ENCODE measurements at regions not wholly inside any gene's neighbourhood (a gene's known extent, or its start where the extent isn't known, plus 50 kb on each side); places are given as distances from the start of the nearest gene placed in this dataset.
A peak's percentile ranks its signal among the peaks of the same experiment; 100 is the strongest.
"Not testable (repeated sequence)": the region's sequence is repeated elsewhere in the genome, so short reads cannot be mapped to it uniquely, and the experiment has no call there.

DNA sequence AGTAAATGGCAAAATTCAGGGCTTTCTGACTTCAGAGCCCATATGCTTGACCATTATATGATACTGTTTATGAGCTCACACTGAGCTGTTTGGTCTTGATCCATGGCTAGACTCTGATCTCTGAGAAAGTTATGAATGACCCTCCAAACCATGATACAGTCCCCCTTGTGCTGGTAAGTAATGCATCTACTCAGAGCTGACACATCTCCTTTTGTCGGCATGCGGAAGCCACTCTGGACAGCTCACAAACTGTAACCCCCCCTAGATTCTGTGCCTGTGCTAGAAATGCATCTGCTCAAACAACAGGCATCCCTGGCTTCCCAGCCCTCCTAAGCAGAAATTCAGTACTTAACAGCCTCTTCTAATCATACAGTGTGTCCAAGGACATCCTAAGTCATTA, 150.8 kb upstream of the RAG2 start:
- DNase-seq: peak; percentile 18

- peak; percentile 88 for DNase-seq
These were observed 149.1 kb upstream of the RAG2 start for GRCh38 chr11:36746886-36747710.

DNA sequence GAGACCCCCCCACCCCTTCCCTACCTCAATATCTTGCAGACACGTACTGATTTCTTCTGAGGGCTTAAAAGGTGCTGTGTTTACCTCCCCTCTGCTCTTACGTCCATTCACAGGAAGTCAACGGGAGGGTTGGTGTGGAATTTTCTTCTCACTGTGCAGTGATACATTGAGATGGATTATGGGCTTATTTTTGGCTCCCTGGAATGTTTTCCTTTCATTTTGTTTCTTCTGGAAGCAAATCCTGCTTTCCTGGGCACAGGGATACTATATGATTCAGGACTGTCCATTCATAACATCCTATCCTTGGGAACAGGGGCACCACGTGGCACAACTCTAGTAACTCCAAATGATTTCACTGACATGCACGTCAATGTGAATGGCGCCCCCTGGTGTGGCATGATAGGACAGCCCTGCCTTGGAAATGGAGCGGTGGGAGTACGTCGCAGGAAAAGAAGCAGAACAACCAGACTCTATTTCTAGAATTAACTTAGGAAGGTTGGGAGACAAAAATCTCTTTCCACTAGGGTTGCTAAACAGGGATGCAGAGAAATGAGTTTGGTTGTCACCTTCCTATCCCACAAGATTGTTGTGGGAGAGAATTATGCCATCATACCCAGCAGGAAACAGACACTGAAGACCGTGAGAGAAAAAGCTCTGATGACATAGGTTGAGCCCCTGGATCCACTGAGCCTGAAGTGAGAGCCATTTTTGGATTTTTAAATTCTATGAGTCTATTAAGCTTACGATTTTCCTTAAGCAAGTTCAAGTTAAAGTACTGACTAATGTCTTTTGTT, 146.5 kb upstream of the RAG2 start:
- peak; percentile 59 for DNase-seq

DNA sequence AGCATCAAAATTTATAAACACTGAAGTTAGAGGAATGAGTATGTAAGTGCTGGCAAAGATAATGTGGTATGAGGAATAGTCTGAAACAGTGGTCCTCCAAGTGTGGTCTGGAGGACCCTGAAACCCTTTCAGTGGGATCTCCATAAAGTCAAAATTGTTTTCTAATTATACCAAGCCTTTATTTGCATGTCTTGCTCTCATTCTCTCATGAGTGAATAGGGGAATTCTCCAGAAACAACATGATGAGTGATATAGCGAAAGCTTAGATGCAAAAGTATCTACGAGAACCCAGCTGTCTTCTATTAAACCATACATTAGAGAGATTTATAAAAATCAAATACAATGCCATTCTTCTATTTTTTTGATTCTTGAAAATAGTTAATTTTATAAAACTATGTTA, 145.0 kb upstream of the RAG2 start:
- no peak for DNase-seq

DNA sequence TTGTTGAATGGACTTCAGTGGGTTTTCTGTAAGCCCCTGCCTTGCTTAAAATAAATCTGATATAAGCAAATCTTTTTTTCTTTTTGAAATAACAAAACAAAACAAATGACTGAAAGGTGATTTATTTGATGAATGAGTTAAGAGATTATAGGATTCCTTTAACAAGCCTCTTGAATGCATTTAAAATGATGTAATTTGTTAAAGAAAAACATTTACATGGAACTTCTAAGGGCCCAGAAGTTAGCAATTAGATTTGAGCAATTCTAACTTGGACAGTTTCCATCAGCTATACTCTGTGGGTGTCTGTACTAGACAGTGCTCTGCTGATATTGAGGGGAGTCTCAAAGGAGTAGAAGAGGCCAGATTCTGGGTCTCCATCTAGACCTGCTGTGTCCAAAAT, 143.5 kb upstream of the RAG2 start:
- DNase-seq: peak; percentile 18

DNA sequence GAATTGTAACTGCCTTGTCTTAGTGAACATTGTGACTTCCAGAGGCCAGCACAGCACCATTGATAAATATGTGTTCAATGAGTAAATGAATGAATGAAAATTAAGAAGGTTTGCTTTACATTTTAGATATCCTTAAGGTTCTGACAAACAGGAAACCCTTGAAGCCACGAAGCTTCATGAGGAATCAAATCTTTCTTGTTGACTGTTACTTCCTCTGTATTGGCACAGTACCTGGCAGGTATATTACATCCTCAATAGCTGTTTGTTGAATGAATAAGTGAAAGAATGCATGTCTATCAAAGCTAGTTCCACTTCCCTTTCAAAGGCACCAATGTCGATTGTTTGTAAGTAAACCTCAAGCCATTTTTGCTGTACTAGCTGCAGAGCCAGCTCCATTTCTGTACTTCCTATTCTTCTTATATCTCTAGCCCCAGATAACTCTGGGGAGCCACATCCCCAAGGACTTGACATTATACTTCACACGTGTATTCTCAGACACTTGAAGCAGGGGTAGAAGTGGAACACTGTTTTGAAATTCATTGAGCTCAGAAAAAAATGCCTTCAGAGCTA, 140.3 kb upstream of the RAG2 start:
- no peak for DNase-seq

DNA sequence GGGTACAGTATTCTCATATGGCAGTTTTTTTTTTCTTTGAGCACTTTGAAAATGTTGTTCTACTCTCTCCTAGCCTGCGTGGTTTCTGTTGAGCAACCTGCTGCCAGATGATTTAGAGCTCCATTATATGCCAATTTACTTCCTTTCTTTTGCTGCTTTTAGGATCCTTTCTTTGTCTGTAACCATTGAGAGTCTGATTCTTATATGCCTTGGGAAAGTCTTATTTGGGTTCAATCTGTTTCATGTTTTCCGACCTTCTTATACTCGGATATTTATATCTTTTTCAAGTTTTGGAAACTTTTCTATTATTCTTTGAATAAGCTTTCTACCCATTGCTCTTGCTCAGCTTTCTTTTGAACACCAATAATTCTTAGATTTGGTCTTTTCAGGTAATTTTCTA, 138.1 kb upstream of the RAG2 start:
- no peak for DNase-seq

DNA sequence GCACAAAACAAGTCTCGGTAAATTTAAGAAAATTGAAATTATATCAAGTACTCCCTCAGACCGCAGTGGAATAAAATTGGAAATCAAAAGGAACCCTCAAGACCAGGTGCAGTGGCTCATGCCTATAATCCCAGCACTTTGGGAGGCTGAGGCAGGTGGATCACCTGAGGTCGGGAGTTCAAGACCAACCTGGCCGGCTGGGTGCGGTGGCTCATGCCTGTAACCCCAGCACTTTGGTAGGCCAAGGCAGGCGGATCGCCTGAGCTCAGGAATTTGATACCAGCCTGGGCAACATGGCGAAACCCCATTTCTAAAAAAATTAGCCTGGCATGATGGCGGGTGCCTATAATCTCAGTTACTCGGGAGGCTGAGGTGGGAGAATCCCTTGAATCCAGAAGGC, 135.7 kb upstream of the RAG2 start:
- not testable (repeated sequence) for DNase-seq

DNA sequence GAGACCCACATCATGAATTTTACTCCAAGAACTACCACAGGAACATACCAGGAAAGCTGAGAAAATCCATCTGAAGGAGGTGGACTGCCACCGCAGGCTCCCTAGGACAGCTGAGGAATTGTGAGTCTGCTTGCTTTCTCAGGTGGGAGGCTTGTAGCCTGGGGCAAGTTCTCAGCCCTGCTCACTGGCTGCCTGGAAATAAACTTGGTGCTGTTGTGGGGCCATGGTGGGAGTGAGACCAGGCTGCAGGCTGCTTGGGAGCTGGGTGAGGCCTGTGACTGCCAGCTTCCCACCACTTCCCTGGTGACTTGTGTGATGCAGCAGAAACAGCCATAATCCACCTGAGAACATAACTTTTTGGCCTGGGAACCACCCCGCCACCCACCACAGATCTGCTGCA, 132.7 kb upstream of the RAG2 start:
- no peak for DNase-seq

- no peak for DNase-seq
These were observed 131.8 kb upstream of the RAG2 start for GRCh38 chr11:36729825-36730224.

DNA sequence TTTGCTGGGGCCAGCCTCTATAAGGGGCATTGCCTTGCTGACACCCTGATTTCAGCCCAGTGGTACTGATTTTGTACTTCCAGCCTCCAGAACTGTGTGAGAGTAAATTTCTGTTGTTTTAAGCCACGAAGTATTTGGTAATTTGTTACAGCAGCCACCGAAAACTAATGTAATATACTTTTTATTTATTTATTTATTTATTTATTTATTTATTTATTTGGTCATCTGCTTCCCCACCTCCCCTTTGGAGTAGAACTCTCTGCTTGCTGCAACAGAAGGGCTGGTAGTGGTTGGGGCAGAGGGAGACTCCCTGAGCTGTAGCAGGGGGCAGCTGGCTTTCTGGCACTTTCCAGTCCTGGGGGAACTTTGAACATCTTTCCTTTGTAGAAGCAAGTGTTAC, 128.4 kb upstream of the RAG2 start:
- DNase-seq: no peak

DNA sequence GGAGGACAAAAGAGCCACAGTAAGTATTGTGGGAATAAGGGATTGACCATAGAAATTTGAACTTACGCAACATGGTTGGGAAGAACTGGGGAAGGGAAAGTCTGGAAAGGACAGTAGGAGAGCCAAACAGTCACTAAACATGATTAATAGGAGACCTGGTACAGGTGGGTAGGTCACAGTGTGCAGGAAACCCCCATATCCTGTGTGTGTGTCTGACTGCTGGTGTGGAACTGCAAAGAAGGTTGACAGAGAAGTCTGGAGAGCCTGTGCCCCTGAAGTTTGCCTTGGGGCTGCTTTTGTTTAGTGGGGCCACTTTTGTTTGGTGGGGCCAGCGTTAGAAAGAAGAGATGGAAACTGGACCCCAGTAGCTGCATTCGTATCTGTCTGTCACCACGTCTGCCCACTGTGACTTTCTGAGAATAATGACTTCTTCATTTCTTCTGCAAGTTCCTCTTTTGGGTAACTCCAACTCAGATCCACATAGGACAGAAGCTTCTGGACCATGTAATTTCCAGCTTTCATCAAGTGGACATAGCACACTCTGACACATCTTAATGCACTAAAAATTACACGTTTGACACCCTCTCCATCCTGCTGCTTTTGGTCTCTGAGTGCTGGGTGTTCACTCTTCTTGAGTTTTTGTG, 126.8 kb upstream of the RAG2 start:
- no peak for DNase-seq

- DNase-seq: no peak
These were observed 124.4 kb upstream of the RAG2 start for GRCh38 chr11:36722421-36722820.

- DNase-seq: no peak
These were observed 121.5 kb upstream of the RAG2 start for GRCh38 chr11:36719358-36720107.

DNA sequence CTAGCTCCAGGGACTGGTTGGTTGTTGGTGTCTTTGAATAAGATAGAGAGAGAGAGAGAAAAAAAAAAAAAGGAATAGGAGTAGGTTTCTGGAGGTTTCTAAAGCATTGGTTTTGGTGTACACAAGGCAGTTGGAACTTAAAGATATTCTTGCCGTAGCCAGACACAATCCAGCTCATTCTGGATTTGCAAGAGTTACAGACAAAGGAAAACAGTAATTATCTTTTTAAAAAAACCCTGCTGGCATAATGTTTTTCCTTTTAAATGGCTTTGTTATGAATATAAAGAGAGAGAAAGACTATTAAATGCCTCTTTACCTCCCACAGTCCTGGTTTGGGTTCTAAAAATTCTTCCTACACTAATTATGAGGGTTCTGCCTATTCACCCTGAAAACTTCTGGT, 120.4 kb upstream of the RAG2 start:
- DNase-seq: no peak

DNA sequence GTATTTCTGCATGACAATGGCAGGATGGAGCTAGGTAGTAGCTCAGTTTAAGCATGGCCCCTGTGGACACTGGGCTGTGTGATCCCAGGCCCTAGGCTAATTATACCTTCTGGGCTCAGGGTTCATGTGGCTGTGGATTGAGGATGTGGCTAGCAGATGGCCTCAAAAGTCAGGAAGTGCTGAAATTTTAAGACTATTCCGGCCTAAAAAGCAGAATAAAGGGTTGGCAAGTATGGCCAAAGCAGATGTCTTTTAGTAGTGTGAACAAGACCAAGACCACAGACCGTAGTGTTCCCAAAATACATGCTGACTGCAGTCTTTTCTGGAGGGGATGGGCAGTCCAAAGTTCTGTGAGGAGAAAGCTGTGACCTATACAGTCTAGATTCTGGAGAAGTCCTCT, 115.7 kb upstream of the RAG2 start:
- DNase-seq: no peak

DNA sequence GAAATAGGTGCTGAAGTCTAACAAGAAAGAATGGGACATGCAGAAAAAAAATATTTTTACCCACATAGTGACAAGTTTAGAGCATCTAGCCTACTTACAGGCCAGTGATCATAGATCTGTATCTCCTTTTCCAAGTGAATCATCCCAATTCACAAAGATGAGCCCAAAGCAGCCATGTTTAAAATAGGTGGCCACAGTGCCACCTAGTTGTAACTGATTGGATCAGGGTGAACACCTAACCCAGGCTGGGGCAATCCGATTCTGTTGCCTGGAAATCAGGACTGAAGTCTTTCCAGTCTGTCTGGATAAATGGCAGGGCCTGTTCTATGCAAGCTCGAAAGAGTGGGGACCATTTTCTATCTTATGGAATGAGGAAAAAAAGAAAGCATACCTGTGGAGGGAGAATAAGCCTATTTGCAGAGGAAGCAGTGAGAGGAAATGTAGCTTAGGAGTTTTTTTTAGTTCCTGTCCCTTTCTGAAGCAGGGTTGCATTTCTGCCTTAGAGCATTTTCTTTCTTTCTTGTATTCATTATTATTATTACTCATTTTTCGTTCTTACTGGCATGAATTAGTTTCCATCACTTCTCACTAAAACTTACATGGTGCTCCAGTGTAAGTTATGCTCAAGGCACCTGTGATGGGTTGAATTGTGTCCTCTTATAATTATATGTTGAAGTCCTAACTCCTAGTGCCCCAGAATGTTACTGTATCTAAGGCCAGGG, 113.2 kb upstream of the RAG2 start:
- no peak for DNase-seq

Data from fibroblast of skin of abdomen (primary cell).